ENCODE measurements at regions not wholly inside any gene's neighbourhood (a gene's known extent, or its start where the extent isn't known, plus 50 kb on each side); places are given as distances from the start of the nearest gene placed in this dataset.

- H3K4me1 Mint-ChIP-seq (ENCODE audit: unreplicated experiment) = peaks cover 3% of the 10 kb centered on the region
- no peak overlapping the region for H3K4me3 Mint-ChIP-seq
- no peak for TF ChIP-seq CTCF (conservative IDR thresholded peaks at IDR 0.05)
- no peak overlapping the region for H3K27ac Mint-ChIP-seq
- H3K9me3 Mint-ChIP-seq = peaks cover 6% of the 10 kb centered on the region
- no peaks in the 10 kb centered on the region for H3K36me3 Mint-ChIP-seq
- DNase-seq (ENCODE audit: extremely low spot score, unreplicated experiment) = no peak
- no peaks in the 10 kb centered on the region for H3K27me3 Mint-ChIP-seq
Observed at GRCh38 chr6:112929641-112930040, 582.5 kb downstream of the RFPL4B start.

- no peak overlapping the region for H3K27ac Mint-ChIP-seq
- peaks cover 2% of the 10 kb centered on the region for H3K9me3 Mint-ChIP-seq
Observed at GRCh38 chr6:112931832-112932231, 584.7 kb downstream of the RFPL4B start.

DNA sequence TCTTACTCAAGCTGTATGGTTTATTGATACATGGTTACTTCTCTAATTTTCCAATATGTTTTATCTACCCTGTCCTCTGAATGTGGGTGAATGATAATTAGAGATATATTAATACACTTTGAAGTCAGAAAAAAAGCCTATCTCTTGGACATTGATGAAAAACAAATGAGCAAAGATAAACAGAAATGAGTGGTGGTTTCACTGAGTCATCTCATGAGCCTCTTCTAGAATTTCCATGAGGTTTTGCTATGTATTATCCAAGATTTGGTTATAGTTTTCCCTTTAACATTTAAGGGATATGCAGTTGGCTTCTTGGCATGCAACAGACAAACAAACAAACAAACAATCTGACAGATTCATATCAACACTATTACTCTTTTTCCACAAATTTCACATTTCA lies 586.8 kb downstream of the RFPL4B start:
- TF ChIP-seq CTCF (conservative IDR thresholded peaks at IDR 0.05) = no peak
- DNase-seq (ENCODE audit: extremely low spot score, unreplicated experiment) = no peak
- H3K4me1 Mint-ChIP-seq (ENCODE audit: unreplicated experiment) = peaks cover 3% of the 10 kb centered on the region

More at GRCh38 chr6:112931832-112932231, 584.7 kb downstream of the RFPL4B start:
- no peak for DNase-seq (ENCODE audit: extremely low spot score, unreplicated experiment)
- no peak overlapping the region for H3K4me3 Mint-ChIP-seq
- H3K36me3 Mint-ChIP-seq = no peaks in the 10 kb centered on the region
- no peak for TF ChIP-seq CTCF (conservative IDR thresholded peaks at IDR 0.05)
- H3K4me1 Mint-ChIP-seq (ENCODE audit: unreplicated experiment) = peaks cover 3% of the 10 kb centered on the region
- H3K27me3 Mint-ChIP-seq = no peaks in the 10 kb centered on the region

GRCh38 chr6:112934433-112935327 lies 587.5 kb downstream of the RFPL4B start:
- Mint-ChIP-seq H3K27ac (no peak overlapping the region), H3K4me1 (ENCODE audit: unreplicated experiment) (peaks cover 9% of the 10 kb centered on the region), H3K36me3 (no peaks in the 10 kb centered on the region), H3K27me3 (no peaks in the 10 kb centered on the region), H3K9me3 (peaks cover 4% of the 10 kb centered on the region), H3K4me3 (no peak overlapping the region)
- TF ChIP-seq CTCF (conservative IDR thresholded peaks at IDR 0.05) = no peak
- DNase-seq (ENCODE audit: extremely low spot score, unreplicated experiment) = no peak

More for the DNA sequence above, 586.8 kb downstream of the RFPL4B start:
- H3K4me3 Mint-ChIP-seq = no peak overlapping the region
- no peaks in the 10 kb centered on the region for H3K36me3 Mint-ChIP-seq
- no peak overlapping the region for H3K27ac Mint-ChIP-seq
- H3K27me3 Mint-ChIP-seq = no peaks in the 10 kb centered on the region
- H3K9me3 Mint-ChIP-seq = no peaks in the 10 kb centered on the region

DNA sequence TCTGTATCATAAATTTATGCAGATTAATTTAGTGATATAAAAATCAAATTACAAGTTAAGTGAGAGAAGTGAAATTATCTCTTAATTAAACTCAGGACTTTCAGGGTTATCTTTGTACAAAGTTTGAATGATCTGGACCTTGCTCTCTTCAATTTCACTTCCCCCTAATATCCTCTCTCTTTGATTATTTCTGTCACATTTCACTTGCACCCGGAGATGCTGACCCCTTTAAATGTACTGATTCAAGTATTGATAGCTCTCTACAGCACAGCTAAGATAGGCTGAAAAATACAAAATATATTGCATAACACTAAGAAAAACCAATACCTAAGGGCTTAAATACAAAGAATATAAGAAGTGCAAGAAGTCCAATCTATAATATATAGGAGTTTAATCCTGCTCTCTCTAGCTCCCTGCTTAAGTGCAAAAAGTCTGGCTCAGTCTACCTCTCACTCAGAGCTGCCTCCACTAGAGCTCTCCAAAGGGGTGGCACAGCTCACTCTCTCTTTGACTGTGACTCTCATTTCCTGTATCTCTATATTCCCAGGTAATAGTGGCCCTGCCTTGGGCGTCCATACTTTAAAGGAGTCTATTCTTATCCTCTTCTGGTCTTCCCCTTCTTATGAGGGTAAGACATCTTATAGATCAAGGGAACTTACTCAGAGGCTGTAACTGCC lies 588.4 kb downstream of the RFPL4B start:
- Mint-ChIP-seq H3K9me3 (peaks cover 4% of the 10 kb centered on the region), H3K27ac (no peak overlapping the region), H3K27me3 (no peaks in the 10 kb centered on the region), H3K36me3 (no peaks in the 10 kb centered on the region), H3K4me3 (no peak overlapping the region), H3K4me1 (ENCODE audit: unreplicated experiment) (peaks cover 14% of the 10 kb centered on the region)
- no peak for TF ChIP-seq CTCF (conservative IDR thresholded peaks at IDR 0.05)
- no peak for DNase-seq (ENCODE audit: extremely low spot score, unreplicated experiment)
